WTC11 (cell line): ENCODE measurements at regions not wholly inside any gene's neighbourhood (a gene's known extent, or its start where the extent isn't known, plus 50 kb on each side); places are given as distances from the start of the nearest gene placed in this dataset.

Experiments
- ATAC-seq: fragments of 200-7000 bp; cut with Tn5 transposase; 2 replicates; pipeline ENCODE4 v1.10.0; 2021; ENCODE audit warnings: mild to moderate bottlenecking, moderate library complexity
- CTCF ChIA-PET: fragments of 300-600 bp; sonication (Branson Sonifier 250); formaldehyde crosslinking; loops from one replicate; lab custom pipeline; 2021; ENCODE audit warnings: antibody characterized with exemption; lab: Charles Lee
- POLR2A ChIA-PET: fragments of 350-600 bp; sonication (Branson Sonifier 250); formaldehyde crosslinking; loops from one replicate; lab custom pipeline; 2021; ENCODE audit warnings: antibody characterized with exemption; lab: Charles Lee
- DNase-seq: peaks from one replicate; pipeline ENCODE4 v3.0.0; 2021; ENCODE audit warnings: low spot score
- H3K27ac Mint-ChIP-seq: 2 replicates; pipeline ENCODE4 v1.8.0; 2021; ENCODE audit warnings: mixed read lengths
- H3K27me3 Mint-ChIP-seq: 2 replicates; pipeline ENCODE4 v1.8.0; 2021; ENCODE audit warnings: low read depth, mild to moderate bottlenecking, moderate library complexity, mixed read lengths
- H3K36me3 Mint-ChIP-seq: 2 replicates; pipeline ENCODE4 v1.8.0; 2021; ENCODE audit warnings: mixed read lengths
- H3K4me1 Mint-ChIP-seq: 2 replicates; pipeline ENCODE4 v1.8.0; 2022; ENCODE audit warnings: mixed read lengths
- H3K4me3 Mint-ChIP-seq: 2 replicates; pipeline ENCODE4 v1.8.0; 2021; ENCODE audit warnings: mild to moderate bottlenecking, moderate library complexity, mixed read lengths
- H3K9me3 Mint-ChIP-seq: 2 replicates; pipeline ENCODE4 v1.8.0; 2021; ENCODE audit warnings: mixed read lengths
- AR ChIP-seq: fragments of 250-450 bp; sonication (Bioruptor Pico); IDR thresholded peaks from 2 replicates; pipeline ENCODE4 v1.9.0; 2021; ENCODE audit warnings: mild to moderate bottlenecking
- ATF1 ChIP-seq: sonication (generic); formaldehyde crosslinking; IDR thresholded peaks from 2 replicates; pipeline ENCODE4 v1.8.1; 2023; ENCODE audit warnings: mild to moderate bottlenecking, moderate library complexity, missing genetic modification reagents
- CDX4 ChIP-seq: fragments of 250-450 bp; sonication (Bioruptor Pico); IDR thresholded peaks from 2 replicates; pipeline ENCODE4 v1.9.0; 2021; ENCODE audit warnings: moderate library complexity, mild to moderate bottlenecking, inconsistent platforms, borderline replicate concordance
- CTCF ChIP-seq: fragments of 200-600 bp; IDR thresholded peaks from 2 replicates; pipeline ENCODE4 v1.8.0; 2022; ENCODE audit warnings: antibody characterized with exemption
- E2F4 ChIP-seq: sonication (generic); formaldehyde crosslinking; IDR thresholded peaks from 2 replicates; pipeline ENCODE4 v1.8.1; 2022; ENCODE audit warnings: low read depth, mild to moderate bottlenecking, moderate library complexity, missing genetic modification reagents, borderline replicate concordance
- ESRRA ChIP-seq: sonication (generic); formaldehyde crosslinking; IDR thresholded peaks from 2 replicates; pipeline ENCODE4 v1.8.1; 2022; ENCODE audit warnings: mild to moderate bottlenecking, missing genetic modification reagents, borderline replicate concordance
- ETV6 ChIP-seq: sonication (generic); formaldehyde crosslinking; IDR thresholded peaks from 2 replicates; pipeline ENCODE4 v1.8.1; 2022; ENCODE audit warnings: mild to moderate bottlenecking, missing genetic modification reagents
- FOXJ3 ChIP-seq: sonication (generic); formaldehyde crosslinking; IDR thresholded peaks from 2 replicates; pipeline ENCODE4 v1.9.0; 2021; ENCODE audit warnings: missing genetic modification reagents, mild to moderate bottlenecking, borderline replicate concordance
- HMGA2 ChIP-seq: fragments of 250-450 bp; sonication (Bioruptor Pico); IDR thresholded peaks from 2 replicates; pipeline ENCODE4 v1.4.0; 2021; ENCODE audit warnings: mild to moderate bottlenecking, moderate library complexity
- JAZF1 ChIP-seq: fragments of 250-450 bp; sonication (Bioruptor Pico); IDR thresholded peaks from 2 replicates; pipeline ENCODE4 v1.9.0; 2021; ENCODE audit warnings: moderate library complexity, mild to moderate bottlenecking, inconsistent platforms
- JUN ChIP-seq: sonication (generic); formaldehyde crosslinking; IDR thresholded peaks from 2 replicates; pipeline ENCODE4 v1.8.0; 2023; ENCODE audit warnings: mild to moderate bottlenecking, missing genetic modification reagents
- NFYB ChIP-seq: sonication (generic); formaldehyde crosslinking; conservative IDR thresholded peaks from 2 replicates; pipeline ENCODE4 v1.8.0; 2022; ENCODE audit warnings: low read depth, missing genetic modification reagents
- SMAD4 ChIP-seq: sonication (generic); formaldehyde crosslinking; IDR thresholded peaks from 2 replicates; pipeline ENCODE4 v1.8.0; 2022; ENCODE audit warnings: mild to moderate bottlenecking, missing genetic modification reagents
- STAT6 ChIP-seq: sonication (generic); formaldehyde crosslinking; conservative IDR thresholded peaks from 2 replicates; pipeline ENCODE4 v1.8.1; 2023; ENCODE audit warnings: mild to moderate bottlenecking, low read depth, missing genetic modification reagents, moderate library complexity
- TCF7 ChIP-seq: sonication (generic); formaldehyde crosslinking; IDR thresholded peaks from 2 replicates; pipeline ENCODE4 v1.8.0; 2022; ENCODE audit warnings: mild to moderate bottlenecking, low read depth, missing genetic modification reagents, moderate library complexity
- TEAD1 ChIP-seq: sonication (generic); formaldehyde crosslinking; IDR thresholded peaks from 2 replicates; pipeline ENCODE4 v1.8.0; 2022; ENCODE audit warnings: mild to moderate bottlenecking, missing genetic modification reagents
- TP53 ChIP-seq: sonication (generic); formaldehyde crosslinking; IDR thresholded peaks from 2 replicates; pipeline ENCODE4 v1.8.1; 2023; ENCODE audit warnings: mild to moderate bottlenecking, missing genetic modification reagents
- ZNF138 ChIP-seq: sonication (generic); formaldehyde crosslinking; conservative IDR thresholded peaks from 2 replicates; pipeline ENCODE4 v1.8.1; 2022; ENCODE audit warnings: mild to moderate bottlenecking, moderate library complexity, missing genetic modification reagents
- ZNF219 ChIP-seq: sonication (generic); formaldehyde crosslinking; IDR thresholded peaks from 2 replicates; pipeline ENCODE4 v1.8.0; 2023; ENCODE audit warnings: missing genetic modification reagents, mild to moderate bottlenecking, borderline replicate concordance
- ZNF263 ChIP-seq: sonication (generic); formaldehyde crosslinking; IDR thresholded peaks from 2 replicates; pipeline ENCODE4 v1.8.1; 2022; ENCODE audit warnings: low read depth, mild to moderate bottlenecking, moderate library complexity, missing genetic modification reagents

- TF ChIP-seq CTCF (no peak), ESRRA (CRISPR knock-in tag) (no peak), TCF7 (CRISPR knock-in tag) (no peak), ATF1 (CRISPR knock-in tag) (no peak), HMGA2 (no peak), STAT6 (CRISPR knock-in tag) (no peak)
These were observed 993.1 kb upstream of the MANEA start (continued) for GRCh38 chr6:94584211-94584610.

- DNase-seq (no peak), ATAC-seq (no peak)
- H3K4me1 Mint-ChIP-seq: no peaks in the 10 kb centered on the region
- no peaks in the 10 kb centered on the region for H3K36me3 Mint-ChIP-seq
- no peak overlapping the region for H3K4me3 Mint-ChIP-seq
- POLR2A ChIA-PET: no interaction called here
- TF ChIP-seq CTCF: no peak
- TF ChIP-seq JAZF1 (CRISPR knock-in tag): no peak
- TF ChIP-seq, all 79 proteins: peak for 0
- Mint-ChIP-seq H3K27ac (no peak overlapping the region), H3K27me3 (no peaks in the 10 kb centered on the region), H3K9me3 (no peaks in the 10 kb centered on the region)
- CTCF ChIA-PET: no interaction called here
These were observed 1006.8 kb upstream of the MANEA start for GRCh38 chr6:94570581-94570980.

- no peak for ATAC-seq
- no peak for DNase-seq
- H3K4me1 Mint-ChIP-seq: peaks cover 35% of the 10 kb centered on the region
- no peak overlapping the region for H3K4me3 Mint-ChIP-seq
- CTCF ChIA-PET: no interaction called here
- no peak overlapping the region for H3K27ac Mint-ChIP-seq
- peaks cover 11% of the 10 kb centered on the region for H3K36me3 Mint-ChIP-seq
- POLR2A ChIA-PET: no interaction called here
- H3K9me3 Mint-ChIP-seq: peaks cover 27% of the 10 kb centered on the region
- H3K27me3 Mint-ChIP-seq: no peaks in the 10 kb centered on the region; the same call in 1 of the 2 replicates
- TF ChIP-seq AR (CRISPR knock-in tag) (no peak), JUN (no peak), SMAD4 (CRISPR knock-in tag) (no peak), ZNF138 (CRISPR knock-in tag) (no peak), ZNF219 (no peak), TP53 (CRISPR knock-in tag) (no peak), STAT6 (CRISPR knock-in tag) (no peak), ETV6 (CRISPR knock-in tag) (no peak), CDX4 (CRISPR knock-in tag) (no peak), E2F4 (no peak), ZNF263 (CRISPR knock-in tag) (no peak), NFYB (no peak), FOXJ3 (no peak), TEAD1 (CRISPR knock-in tag) (no peak)
These were observed 1014.5 kb upstream of the MANEA start for GRCh38 chr6:94562846-94563245.
